NCI-H446 (cell line): ENCODE measurements at regions not wholly inside any gene's neighbourhood (a gene's known extent, or its start where the extent isn't known, plus 50 kb on each side); places are given as distances from the start of the nearest gene placed in this dataset.
A peak's percentile ranks its signal among the peaks of the same experiment; 100 is the strongest.

ENCODE experiments used
- DNase-seq, 2 experiments: peaks; one replicate each; lab custom pipeline; 2025; lab: John Stamatoyannopoulos, UW

- no peak for DNase-seq
Observed at GRCh38 chr12:24414480-24414879, 465.0 kb upstream of the SOX5 start.

GRCh38 chr12:24411948-24412347, 462.5 kb upstream of the SOX5 start:
- no peak for DNase-seq

- DNase-seq, result no peak
Observed at GRCh38 chr12:24409868-24410267, 460.4 kb upstream of the SOX5 start.

GRCh38 chr12:24408305-24408704, 458.8 kb upstream of the SOX5 start:
- DNase-seq, result no peak

- DNase-seq, result no peak
Observed at GRCh38 chr12:24407884-24408283, 458.4 kb upstream of the SOX5 start.

- no peak for DNase-seq
Observed at GRCh38 chr12:24404086-24404815, 454.8 kb upstream of the SOX5 start.

GRCh38 chr12:24400533-24400932, 451.1 kb upstream of the SOX5 start:
- no peak for DNase-seq

- DNase-seq, result no peak
Observed at GRCh38 chr12:24398605-24399004, 449.1 kb upstream of the SOX5 start.

- peak in 1 of 2 experiments; percentile 46 for DNase-seq
Observed at GRCh38 chr12:24396224-24396623, 446.8 kb upstream of the SOX5 start.

- DNase-seq, result no peak
Observed at GRCh38 chr12:24394246-24394645, 444.8 kb upstream of the SOX5 start.

GRCh38 chr12:24393071-24393470, 443.6 kb upstream of the SOX5 start:
- no peak for DNase-seq

GRCh38 chr12:24389394-24389793, 439.9 kb upstream of the SOX5 start:
- no peak for DNase-seq

GRCh38 chr12:24387381-24387780, 437.9 kb upstream of the SOX5 start:
- DNase-seq, result no peak

- DNase-seq, result peak in 1 of 2 experiments; percentile 3
Observed at GRCh38 chr12:24386836-24387235, 437.4 kb upstream of the SOX5 start.

- no peak for DNase-seq
Observed at GRCh38 chr12:24381790-24382189, 432.3 kb upstream of the SOX5 start.

GRCh38 chr12:24379861-24380521, 430.5 kb upstream of the SOX5 start:
- DNase-seq, result peak in 1 of 2 experiments; percentile 6

- no peak for DNase-seq
Observed at GRCh38 chr12:24379433-24379832, 430.0 kb upstream of the SOX5 start.

GRCh38 chr12:24378548-24379407, 429.3 kb upstream of the SOX5 start:
- DNase-seq, result no peak

- no peak for DNase-seq
Observed at GRCh38 chr12:24374452-24374851, 425.0 kb upstream of the SOX5 start.

GRCh38 chr12:24373004-24373403, 423.5 kb upstream of the SOX5 start:
- DNase-seq, result no peak

GRCh38 chr12:24366514-24366913, 417.0 kb upstream of the SOX5 start:
- DNase-seq, result no peak

GRCh38 chr12:24364921-24365320, 415.5 kb upstream of the SOX5 start:
- no peak for DNase-seq
